NT2/D1 (cell line): ENCODE measurements at regions not wholly inside any gene's neighbourhood (a gene's known extent, or its start where the extent isn't known, plus 50 kb on each side); places are given as distances from the start of the nearest gene placed in this dataset.

ENCODE experiments used
- YY1 ChIP-seq: IDR thresholded peaks from 2 replicates; pipeline ENCODE4 v1.6.1; 2011; ENCODE audit not compliant: insufficient read length, insufficient read depth
- ZNF274 ChIP-seq: IDR thresholded peaks from 2 replicates; pipeline ENCODE4 v1.6.1; 2011; ENCODE audit warnings: mild to moderate bottlenecking, low read depth, low read length

- TF ChIP-seq YY1: no peak
- TF ChIP-seq ZNF274: no peak
These were observed 308.7 kb upstream of the PRMT6 start for GRCh38 chr1:106747791-106748190.
